ENCODE measurements at regions not wholly inside any gene's neighbourhood (a gene's known extent, or its start where the extent isn't known, plus 50 kb on each side); places are given as distances from the start of the nearest gene placed in this dataset.

DNA sequence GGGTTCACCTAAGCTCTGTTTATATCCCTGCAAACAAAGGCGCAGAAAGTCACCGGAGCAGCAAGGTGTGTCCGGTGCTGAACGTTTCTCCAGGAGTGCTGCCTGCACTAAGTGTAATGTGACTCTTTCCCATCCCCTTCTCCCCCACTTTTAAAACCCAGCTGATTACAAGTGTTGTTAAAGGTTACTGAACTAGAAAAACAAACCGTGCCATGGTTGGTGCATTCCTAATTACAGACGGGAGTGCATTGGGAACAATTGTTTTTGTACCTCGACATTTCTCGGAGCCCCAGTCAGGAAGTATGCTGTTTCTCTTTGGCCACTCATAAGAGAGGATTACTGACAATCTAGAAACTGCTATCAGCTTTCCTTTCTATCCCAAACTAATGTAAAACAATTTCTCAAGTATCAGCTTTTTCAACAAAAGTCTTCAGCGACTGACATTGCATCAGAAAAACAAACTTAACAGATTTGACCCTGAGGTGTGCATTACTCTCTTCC is 441.0 kb upstream of the SALL1 start:
- TF ChIP-seq, protein P1, sequence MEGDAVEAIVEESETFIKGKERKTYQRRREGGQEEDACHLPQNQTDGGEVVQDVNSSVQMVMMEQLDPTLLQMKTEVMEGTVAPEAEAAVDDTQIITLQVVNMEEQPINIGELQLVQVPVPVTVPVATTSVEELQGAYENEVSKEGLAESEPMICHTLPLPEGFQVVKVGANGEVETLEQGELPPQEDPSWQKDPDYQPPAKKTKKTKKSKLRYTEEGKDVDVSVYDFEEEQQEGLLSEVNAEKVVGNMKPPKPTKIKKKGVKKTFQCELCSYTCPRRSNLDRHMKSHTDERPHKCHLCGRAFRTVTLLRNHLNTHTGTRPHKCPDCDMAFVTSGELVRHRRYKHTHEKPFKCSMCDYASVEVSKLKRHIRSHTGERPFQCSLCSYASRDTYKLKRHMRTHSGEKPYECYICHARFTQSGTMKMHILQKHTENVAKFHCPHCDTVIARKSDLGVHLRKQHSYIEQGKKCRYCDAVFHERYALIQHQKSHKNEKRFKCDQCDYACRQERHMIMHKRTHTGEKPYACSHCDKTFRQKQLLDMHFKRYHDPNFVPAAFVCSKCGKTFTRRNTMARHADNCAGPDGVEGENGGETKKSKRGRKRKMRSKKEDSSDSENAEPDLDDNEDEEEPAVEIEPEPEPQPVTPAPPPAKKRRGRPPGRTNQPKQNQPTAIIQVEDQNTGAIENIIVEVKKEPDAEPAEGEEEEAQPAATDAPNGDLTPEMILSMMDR (IDR thresholded peaks at IDR 0.05; ENCODE audit: insufficient read depth, low read depth, low read length), result no peak
- no peak overlapping the region for H3K4me3 ChIP-seq (ENCODE audit: low read depth, low read length)

DNA sequence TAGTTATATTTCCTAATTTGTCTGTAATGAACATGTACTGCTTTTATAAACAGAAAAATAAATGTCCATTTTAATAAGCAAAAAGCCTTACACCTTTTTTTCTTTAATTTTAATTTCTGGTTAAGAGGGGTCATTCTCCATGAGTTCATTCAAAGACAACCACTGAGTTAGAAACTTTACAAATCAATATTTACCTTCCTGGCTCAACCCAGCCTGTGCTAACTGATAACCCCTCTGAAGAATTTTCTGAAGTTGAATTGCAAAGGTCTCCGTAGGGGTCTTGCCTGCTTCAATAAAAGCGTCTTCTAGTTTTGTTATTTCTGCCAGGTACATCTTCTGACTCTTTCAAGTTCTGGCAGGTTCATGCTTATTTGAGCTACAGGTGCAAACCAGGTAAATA is 440.4 kb upstream of the SALL1 start:
- DNase-seq (ENCODE audit: low read depth), result no peak
- TF ChIP-seq, protein P1 (IDR thresholded peaks at IDR 0.05; ENCODE audit: insufficient read depth, low read depth, low read length), result no peak
- H3K4me3 ChIP-seq (ENCODE audit: low read depth, low read length), result no peak overlapping the region

More for the DNA sequence above, 441.0 kb upstream of the SALL1 start:
- DNase-seq (ENCODE audit: low read depth), result no peak

GRCh38 chr16:51579652-51580360 is 428.7 kb upstream of the SALL1 start:
- no peak for DNase-seq (ENCODE audit: low read depth)
- TF ChIP-seq, protein P1 (IDR thresholded peaks at IDR 0.05; ENCODE audit: insufficient read depth, low read depth, low read length), result no peak
- no peak overlapping the region for H3K4me3 ChIP-seq (ENCODE audit: low read depth, low read length)

DNA sequence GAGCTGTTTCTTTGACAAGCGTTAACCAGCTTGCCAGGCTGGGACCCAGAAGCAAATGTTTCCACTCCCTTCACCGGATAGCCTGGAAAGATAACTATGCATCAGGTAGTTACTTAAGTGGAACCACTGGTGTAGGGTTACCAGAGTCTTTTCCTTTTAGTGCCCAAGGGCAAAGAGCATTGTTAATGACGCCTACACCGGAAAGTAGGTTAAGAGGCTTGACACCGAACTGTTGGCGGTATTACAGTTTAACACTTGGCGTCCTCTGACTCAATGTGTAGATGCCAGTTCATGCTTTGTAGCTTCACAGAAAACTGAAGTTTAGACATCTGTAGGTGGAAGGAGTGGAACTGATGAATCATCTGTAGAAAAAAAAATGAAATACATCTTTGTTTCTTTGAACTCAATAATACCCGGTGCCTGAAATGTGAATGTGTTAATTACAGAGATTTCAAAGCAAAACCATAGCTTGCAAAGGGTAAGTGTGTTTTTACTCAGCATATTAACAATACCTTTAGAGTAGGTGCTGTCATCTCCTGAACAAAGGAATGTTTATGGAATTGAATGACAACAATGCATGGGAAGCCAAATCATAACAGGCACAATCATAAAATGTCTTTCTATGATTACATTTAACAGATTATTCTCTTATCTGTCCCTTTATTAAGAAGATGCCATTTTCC is 426.7 kb upstream of the SALL1 start:
- TF ChIP-seq, protein P1 (IDR thresholded peaks at IDR 0.05; ENCODE audit: insufficient read depth, low read depth, low read length), result no peak
- no peak for DNase-seq (ENCODE audit: low read depth)
- no peak overlapping the region for H3K4me3 ChIP-seq (ENCODE audit: low read depth, low read length)

DNA sequence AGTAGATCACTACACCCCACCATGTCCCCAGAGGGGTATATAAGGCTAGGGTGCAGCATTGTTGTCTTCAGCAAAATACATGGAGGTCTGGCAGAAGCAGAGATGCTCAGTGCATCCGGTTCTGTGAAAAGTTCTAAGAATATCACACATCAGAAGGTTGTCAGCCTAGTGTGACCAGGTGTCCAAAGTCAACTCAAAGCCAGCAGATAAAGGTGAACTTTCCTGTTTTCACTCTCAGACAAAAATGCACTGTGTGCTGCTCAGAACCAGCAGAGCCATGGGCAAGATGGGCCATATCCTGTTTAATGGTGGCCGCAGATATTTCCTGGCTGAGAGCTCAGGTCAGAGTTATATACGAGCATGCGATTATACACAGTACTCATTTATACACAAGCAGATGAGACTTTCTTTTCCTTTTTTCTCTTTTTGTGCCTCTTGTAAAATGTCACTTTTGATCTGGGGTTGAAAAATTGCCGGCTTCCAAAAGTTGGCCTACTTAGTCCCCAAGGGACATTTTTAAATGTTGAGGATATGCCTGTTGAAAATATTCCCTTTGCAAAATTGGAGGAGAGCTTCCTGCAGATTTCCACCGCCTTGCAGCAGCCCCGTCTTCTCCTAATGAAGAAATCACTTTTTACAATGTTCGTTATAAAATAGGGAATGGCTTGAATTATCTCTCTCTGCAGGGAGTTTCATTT is 425.6 kb upstream of the SALL1 start:
- TF ChIP-seq, protein P1 (IDR thresholded peaks at IDR 0.05; ENCODE audit: insufficient read depth, low read depth, low read length), result no peak
- H3K4me3 ChIP-seq (ENCODE audit: low read depth, low read length), result no peak overlapping the region
- DNase-seq (ENCODE audit: low read depth), result no peak

- H3K4me3 ChIP-seq (ENCODE audit: low read depth, low read length), result no peak overlapping the region
- DNase-seq (ENCODE audit: low read depth), result no peak
- TF ChIP-seq, protein P1 (IDR thresholded peaks at IDR 0.05; ENCODE audit: insufficient read depth, low read depth, low read length), result no peak
These were observed 422.1 kb upstream of the SALL1 start for GRCh38 chr16:51573191-51573590.
